Activated T-cell treated with anti-CD3 and anti-CD28 coated beads for 4 hours (primary cell): ENCODE measurements at regions not wholly inside any gene's neighbourhood (a gene's known extent, or its start where the extent isn't known, plus 50 kb on each side); places are given as distances from the start of the nearest gene placed in this dataset.

Experiments
- DNase-seq: peaks from one replicate; pipeline ENCODE4 v3.0.0-alpha.2; 2020

DNA sequence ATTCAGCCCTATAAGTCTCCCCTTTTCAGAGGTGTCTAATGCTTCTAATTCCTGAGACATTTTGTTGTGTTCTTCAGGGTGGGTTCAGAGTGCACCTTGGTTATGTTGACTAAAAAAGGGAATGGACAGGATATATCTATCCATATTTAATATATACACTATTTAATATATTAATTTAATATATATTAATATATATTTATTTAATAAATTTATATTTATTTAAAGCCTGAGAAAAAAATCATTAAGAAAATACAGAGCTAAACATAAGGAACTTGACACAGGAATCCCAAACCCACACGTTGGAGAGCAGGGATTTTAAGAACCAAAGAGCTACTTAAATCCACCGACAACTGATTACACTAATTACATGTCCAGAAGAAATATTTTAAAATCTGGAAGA is 674.2 kb upstream of the KIRREL3 start:
- DNase-seq = no peak

DNA sequence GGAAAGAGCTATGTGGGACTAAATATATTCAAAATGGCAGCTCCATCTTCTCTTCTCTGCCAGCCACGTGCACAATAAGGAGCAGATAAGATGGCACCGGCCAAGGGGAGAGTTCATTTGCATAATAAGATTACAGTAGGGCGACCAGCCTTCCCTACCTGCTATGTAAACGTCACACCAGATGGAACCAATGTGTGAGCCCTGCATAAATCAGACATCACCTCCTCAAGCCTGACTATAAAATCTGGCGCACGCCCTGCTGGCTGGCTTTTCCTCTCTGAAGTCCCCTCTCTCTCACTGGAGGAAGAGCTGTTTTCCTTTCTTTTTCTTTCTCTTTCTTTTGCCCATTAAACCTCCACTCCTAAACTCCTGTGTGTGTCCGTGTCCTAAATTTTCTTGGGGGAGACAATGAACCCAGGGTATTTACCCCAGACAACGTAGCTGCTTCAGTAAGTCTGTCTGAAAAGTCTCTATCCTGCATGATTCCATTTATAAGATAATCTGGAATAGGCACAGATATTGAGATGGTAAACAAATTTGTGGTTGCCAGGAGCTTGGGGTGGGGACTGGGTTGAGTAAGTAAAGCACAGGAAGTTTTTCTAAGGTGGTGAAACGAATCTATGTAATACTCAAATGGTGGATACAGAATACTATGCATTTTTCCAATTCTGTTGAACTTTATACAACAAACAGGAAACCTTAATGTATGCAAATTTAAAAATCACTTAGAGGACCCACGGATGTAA is 670.0 kb upstream of the KIRREL3 start:
- no peak for DNase-seq

DNA sequence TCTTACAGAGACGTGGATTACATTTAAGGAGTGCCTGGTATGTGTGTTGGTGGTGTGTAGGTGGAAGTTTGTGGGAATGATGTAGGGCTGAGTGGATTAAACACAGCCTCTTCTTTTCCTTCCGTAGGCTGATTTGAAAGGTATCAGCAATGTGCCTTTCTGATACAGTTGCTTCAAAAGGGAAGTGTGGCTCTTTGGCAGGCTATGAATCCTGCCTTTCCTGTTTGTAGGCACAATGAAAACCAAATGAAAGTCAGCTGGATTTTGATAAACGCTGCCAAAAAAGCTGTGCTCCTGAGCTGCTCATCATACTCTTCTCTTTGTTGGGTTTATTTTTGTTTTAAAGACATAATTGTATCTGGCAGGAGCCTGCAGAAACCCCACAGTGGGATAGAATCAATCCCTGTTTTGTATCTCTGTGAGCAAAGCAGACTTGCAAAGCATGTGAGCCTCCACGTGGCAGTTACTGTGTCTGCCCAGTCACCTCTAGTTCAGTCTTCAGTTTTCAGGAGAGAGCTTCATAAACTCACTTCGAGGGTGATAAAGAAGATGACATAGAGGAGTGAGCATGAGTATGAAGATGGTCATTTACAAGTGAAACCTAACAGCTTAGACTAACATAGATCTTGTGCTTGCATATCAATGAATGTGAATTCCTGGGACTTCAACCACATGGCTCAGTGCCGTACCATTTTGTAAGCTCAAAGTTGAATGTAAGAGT is 655.7 kb upstream of the KIRREL3 start:
- DNase-seq = no peak

DNA sequence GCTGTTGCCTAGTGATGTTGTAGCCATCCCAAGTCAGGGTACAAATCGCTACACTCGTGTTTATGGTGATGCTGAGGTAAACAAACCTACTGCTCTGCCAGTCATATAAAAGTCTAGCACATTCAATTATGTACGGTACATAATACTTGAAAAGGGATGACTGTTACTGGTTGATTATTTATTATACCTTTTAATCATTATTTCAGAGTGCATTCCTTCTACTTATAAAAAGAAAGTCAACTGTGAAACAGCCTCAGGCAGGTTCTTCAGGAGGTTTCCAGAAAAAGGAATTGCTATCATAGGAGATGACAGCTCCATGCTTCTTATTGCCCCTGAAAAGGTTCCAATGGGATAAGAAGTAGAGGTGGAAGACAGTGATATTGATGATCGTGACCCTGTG is 652.5 kb upstream of the KIRREL3 start:
- DNase-seq = no peak

DNA sequence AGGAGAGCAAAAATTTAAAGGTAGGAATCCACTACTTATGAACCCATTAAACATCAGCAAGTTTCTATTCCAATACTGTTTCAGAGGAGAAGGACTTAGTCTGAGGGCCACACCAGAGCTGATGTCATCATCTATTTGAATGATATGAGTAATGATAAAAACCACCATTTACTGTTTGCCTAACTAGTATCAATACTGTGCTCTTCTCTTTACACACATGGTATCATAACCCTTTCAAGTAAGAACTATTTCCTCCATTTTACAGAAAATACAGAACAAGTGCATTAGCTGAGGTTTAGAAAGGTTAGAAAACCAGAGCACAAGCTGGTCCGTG is 651.3 kb upstream of the KIRREL3 start:
- DNase-seq = no peak

DNA sequence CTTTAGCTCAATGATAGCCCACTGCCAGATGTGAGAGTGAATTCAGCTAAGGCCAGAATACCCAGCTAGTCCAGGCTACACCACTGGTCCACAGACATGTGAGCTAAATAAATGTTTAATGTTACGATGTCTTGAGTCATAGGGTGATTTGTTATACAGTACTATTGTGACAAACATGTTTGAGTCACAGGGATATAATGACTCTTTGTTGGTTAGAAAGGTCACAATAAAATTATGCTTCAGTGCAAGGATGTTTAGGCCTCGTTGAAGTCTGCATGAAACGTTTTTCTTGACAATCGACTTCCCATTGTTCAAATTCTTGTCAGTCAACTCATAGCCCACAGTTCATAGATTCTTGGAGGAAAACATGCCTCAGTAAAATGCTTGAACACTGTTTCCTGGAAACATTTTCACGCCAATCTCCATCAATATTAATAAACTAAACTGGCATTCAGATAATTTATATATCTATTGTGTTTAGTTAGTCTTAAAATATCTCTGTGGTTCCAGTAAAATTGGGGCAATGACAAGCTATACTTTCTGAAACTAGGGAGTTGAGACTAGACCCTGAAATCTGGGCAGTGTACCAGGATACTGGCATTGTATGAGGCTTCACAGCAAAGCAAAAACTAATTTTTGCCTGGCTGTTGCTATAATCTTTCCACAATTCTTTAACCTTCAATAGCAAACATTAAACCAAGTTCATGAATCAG is 650.8 kb upstream of the KIRREL3 start:
- no peak for DNase-seq

DNA sequence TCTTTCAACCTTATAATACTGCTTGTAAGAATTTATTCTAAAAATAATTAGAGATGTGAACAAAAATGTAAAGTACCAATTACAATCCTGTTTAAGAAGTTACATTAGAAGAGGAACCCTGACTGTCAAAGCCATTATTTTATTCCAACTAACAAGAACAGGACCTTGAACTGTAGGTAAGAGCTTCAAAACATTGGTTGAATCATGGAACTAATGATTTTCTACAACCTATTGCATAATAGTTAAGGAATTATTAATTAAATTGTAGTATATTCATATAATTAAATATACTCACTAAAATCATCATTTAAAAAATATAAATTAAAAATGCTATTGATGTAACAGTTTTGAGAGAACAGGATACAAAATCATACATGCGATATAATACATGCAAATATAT is 649.4 kb upstream of the KIRREL3 start:
- no peak for DNase-seq

DNA sequence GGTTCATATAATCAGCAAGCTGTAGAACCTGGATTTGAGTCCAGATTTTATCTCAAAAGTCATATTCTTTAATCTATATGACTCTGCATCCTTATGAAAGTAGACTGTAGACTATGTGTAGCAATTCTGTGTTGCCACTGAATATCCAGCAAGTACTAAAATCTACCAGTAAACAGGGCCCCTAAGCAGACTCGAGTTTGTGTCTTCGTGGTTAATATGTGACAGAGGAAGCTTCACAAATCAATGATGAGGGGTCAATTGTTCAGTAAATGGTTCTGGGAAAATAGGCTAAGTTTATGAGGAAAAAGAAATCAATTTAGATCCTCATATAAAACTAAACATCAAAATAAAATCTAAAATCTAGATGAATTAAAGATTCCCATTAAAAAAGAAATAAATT is 648.5 kb upstream of the KIRREL3 start:
- DNase-seq = no peak

DNA sequence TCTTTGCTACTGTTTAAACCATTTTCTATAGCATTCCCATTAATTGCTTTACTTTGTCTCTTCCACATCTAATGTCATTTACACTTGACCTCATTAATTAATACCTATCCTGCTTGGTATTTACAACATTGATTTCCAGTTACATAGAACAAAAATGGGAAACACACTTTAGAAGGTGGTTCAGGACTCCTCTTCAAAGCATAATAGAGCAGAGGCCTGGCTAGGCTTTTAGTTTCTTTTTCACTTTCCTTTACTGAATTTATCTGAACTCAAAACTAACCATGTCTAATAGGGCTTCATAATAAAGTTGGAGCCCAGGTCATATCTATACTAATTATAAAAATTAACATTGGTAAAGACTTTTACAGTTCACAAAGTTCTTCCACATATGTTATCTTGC is 648.0 kb upstream of the KIRREL3 start:
- no peak for DNase-seq

DNA sequence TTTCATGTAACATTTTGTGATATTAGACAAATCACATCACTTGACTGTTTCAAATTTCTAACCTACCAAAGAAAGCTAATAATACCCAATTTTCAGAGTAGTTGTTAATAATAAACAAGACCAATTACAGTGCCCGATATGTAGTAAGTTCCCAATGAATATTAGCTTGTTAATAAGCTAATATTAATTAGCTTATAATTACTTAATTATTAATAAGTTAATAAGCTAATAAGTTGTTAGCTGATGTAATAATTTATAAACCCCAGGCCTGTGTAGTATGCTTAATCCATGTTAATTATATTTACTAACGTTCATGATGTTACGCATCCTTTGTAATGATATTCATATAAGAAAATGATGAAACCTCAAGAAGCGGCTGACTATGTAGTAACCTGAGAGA is 643.8 kb upstream of the KIRREL3 start:
- DNase-seq = no peak

DNA sequence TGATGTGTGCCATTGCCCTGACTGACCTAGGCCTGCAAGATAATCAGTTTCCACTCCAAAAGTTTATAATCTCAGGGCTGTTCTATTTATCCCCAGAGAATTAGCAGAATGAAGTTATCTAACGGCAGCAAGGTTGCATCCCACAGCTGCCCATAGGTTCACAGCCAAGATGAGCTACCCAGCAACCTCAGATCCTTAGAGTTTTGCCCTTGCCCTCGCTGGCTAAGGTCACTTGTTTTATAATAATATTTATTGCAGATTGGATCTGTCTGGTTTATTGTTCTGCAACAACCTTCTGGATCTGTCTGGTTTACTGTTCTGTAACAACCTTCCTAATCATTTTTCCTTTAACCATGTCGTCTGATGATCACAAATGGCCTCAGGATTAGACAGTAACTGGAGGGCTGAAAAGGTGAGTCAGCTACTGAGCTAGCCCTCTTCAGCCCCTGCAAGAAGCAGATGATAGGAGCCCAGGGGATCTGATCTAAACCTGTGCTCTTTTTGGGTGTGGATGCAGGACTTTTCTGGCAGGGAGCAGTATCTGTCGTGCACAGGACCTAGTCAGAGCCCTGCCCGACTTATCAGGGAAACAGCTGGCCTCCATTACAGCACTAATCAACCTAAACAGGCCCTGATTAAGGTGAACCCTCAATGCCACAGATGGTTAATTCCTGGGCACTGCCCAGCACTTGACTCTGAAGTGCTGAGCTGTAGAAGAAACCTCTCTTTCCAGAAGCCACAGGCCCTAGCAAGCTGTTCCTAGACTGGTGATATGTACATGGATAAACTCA is 642.9 kb upstream of the KIRREL3 start:
- no peak for DNase-seq

DNA sequence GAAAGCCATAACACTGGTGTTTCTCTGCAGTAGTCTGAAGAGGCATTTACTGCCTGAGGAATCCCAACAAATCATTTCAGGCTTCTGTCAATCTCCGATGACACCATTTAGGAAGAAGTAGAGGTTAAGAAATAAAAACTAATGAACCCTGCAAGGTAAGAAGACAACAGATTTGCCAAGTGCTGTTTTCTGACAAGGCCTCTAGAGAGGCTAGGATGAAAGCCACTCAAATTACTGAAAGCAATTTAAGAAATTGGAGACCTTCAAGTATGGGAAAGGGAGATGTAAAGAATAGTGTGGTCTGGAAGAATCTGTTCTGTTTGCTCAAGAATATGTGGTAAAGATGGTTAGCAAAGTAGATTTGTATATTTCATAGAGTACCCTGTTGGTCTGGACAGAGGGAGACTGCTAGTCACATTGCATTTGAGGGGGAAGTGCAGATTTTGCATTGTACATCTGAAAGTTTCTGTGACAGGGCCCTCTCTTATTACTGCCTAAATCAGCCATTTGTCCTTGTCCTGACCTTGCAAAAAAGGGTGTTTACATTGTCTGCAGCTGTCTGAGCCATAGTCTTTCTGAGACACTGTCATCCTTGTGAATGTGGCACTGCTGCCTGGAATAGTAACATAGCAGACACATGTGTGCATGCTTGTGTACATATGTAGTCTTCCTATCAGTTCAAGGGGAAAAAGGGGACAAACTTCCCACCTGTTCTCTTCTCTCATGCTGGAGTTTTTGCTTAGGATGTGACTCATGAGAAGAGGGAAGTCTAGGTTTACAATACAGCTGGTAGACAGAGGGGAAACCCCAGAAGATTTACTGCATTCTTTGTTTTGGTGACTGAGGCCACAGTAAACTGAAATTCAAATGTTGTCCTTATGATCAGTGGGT is 640.2 kb upstream of the KIRREL3 start:
- DNase-seq = no peak

DNA sequence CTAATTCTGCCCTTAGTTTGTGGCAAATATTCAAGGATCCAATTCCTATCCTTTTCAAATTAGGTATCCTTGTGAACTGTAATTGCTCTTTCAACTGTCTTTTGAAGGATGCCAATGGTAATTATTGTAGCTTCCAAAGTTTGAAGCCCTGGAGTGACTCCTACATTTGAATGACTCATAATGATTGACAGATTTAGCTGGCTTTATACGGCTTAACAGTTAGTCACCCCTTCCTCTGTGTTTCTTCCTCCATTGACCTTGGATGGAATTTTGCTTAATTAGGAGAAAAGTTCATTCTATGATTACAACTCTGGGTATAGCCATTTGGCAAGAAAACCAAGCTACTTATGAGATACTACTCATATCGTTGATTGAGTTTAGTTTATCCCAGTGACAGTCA is 639.3 kb upstream of the KIRREL3 start:
- DNase-seq = no peak

DNA sequence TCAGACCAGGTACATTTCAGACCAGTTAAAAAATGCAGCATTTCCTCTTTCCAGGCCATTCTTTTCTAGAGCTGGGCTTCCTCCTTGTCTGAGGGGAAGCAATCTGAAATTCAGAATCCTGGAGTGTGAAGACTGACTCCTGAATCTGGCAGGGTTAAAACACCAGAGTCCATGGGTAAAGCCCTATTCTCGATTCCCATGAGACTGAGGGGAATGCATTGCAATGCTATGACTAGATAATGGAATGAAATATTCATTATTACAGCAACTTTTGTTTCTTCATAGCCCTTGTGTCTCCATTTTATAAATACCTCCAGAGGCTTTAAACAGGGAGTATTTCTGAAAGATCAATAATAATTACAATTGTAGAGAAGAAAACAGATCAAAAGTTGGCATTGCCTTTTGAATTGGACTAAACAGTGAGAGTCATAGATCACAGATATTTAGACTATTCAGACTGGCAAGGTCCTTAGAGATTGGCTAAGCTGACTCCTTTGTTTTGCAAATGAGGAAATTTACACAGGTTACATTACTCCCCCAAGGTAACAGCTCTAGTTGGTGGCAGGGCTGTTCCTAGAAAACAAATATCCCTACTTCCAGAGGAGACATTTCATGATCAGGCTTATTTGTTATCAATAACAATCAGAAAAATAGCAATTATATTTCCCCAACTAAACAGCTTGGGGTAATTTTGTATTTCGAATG is 632.6 kb upstream of the KIRREL3 start:
- DNase-seq = no peak

DNA sequence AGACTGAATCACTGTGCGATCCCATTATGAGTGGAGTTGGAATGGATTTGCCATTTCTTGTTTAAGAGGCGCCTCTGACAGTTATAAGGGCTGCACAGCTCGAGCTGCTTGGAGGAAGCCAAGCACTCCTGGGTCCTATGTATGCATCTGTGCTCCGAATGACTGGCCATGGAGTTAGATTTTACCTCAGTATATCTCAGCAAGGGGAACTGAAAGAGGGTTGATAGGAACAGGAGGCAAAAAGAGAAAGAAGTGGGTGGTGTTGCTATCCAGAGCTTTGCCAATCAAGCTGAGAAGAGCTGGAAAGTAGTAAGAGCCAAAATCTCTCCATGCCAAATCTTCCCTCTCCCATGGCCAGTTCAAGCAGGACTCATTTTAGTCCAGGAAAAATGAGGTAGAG is 632.0 kb upstream of the KIRREL3 start:
- DNase-seq = no peak

DNA sequence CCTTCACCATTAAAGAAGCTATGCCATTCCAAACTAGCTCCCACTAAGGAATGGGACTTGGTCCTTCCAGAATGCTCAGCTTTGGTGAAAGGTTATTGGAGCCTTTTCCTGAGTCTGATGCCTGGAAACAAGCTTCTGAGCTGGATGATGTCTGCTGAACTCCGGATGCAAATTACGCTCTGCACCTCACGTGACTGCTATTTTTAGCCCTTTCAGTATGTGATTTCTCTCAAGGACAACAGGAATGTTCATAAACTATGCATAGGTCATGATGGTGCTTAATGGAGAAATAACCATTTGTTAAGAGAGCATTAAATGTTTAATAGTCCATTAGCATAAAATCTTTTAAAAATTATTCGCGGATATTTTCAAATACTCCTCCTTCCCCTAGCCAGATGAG is 631.4 kb upstream of the KIRREL3 start:
- no peak for DNase-seq

DNA sequence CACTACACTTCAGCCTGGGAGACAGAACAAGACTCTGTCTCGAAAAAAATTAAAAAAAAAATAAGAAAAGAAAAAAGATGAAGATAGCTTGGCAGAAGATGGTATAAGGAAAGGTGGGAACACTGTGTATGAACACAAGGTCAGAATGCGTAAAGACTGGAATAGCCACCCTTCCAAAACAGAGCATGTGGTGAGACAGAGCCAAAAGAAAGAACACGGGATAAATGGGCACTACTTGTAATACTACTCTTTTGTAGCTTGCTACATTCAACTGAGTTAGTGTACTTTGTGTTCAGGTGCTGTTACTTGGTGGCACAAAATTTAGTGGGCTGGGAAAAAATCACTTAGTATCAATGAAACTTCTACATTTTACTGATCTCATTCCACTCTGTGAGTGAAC is 628.6 kb upstream of the KIRREL3 start:
- DNase-seq = no peak

DNA sequence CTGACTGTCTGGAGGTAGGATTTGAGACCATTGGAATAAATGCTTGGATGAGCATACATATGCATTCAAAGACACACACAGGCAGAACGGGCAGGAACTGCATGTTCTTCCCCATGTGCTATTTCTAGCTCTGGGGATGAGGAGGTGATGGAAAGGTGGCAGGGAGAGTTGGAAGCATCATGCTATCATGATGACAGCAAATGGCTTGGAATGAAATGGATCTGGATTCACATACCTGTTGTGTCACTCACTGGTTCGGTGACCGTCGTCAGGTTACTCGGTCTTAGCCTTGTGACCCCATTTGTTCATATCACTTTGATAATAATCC is 627.9 kb upstream of the KIRREL3 start:
- DNase-seq = no peak

DNA sequence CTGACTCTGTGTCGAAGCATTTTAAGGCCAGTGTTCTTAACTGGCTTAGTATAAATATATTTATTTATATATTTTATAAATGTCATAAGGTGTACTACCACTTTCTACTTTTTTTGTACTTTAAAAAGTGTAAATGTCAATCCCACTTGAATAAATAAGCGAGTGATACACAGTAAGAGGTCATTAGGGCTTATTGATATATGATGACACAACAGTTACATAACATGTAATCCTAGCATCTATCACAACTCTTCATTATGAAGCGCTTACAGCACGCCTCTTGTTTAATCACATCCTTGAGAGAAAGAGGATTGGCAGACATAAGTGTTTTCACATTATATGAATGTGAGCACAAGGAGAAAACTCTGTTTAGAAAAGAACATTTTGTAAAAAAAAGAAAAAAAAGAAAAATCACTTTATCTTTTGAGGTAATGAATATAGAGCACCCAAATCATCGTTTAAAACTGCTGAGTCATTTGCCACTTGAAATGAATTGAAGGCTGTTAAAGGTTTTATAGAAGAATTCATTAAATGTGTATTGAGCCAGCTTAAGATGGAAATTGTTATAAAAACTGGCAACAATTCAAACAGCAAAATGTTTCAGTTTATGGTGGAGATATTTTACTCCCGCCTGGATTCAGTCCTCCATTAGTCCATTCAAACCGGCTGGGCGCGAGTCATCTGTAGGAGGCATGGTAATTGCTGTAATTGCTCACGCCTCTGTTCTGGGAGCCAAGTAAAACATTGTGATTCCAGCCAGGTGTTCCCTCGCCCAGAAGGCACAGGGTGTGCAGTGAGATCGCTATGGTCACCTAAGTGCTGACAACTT is 627.3 kb upstream of the KIRREL3 start:
- no peak for DNase-seq

DNA sequence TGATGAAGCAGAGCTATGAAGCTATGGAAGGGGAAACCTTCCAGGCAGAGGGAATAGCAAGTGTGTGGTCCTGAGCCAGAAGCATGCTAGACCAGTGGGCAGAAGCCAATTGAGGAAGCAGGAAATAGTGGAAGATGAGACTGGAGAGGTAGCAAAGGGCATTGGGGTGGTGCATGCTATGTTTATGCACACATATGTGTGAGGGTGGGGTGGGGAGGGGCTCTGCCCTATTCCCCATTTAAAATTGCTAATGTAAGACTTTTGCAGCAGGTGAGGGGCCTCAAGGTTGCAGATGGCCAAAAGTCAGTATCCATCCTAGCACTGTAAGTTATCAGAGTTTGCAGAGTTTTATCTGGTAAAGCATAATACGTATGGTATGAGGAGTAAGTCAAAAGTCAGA is 626.6 kb upstream of the KIRREL3 start:
- no peak for DNase-seq

DNA sequence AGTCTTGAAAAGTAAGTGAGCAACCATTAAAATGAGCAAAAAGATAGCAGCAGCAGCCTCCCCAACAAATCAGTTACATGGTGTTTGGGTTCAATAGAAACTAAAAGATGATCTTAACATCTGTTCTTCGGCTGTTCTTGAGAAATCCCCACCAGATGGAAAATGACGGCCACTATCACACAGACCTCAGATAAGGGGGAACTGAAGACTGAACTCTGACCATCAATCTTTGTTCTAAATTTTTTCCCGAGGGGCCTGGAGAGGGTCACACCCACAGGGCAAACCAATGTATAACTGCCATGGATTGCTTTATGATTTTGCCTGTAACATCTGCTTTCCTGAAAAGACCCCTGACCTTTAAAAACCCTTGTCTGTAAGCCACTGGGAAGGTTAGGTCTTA is 624.8 kb upstream of the KIRREL3 start:
- DNase-seq = no peak
